ENCODE measurements at regions not wholly inside any gene's neighbourhood (a gene's known extent, or its start where the extent isn't known, plus 50 kb on each side); places are given as distances from the start of the nearest gene placed in this dataset.
"Not testable (repeated sequence)": the region's sequence is repeated elsewhere in the genome, so short reads cannot be mapped to it uniquely, and the experiment has no call there.

GRCh38 chr2:84221102-84221501, 238.0 kb downstream of the SUCLG1 start:
- TF ChIP-seq CTCF, EP300 (IDR thresholded peaks at IDR 0.05): not testable (repeated sequence)

All from ovary (tissue), 3 donors.